HG03139 (cell line): ENCODE measurements at regions not wholly inside any gene's neighbourhood (a gene's known extent, or its start where the extent isn't known, plus 50 kb on each side); places are given as distances from the start of the nearest gene placed in this dataset.
"Not testable (repeated sequence)": the region's sequence is repeated elsewhere in the genome, so short reads cannot be mapped to it uniquely, and the experiment has no call there.

Experiments
- ATAC-seq: cut with Tn5 transposase; IDR thresholded peaks from one replicate; pipeline ENCODE4 v1.9.1; 2021; ENCODE audit not compliant: unreplicated experiment

GRCh38 chr3:20424086-20424485 is 238.1 kb upstream of the SGO1 start:
- no peak for ATAC-seq

GRCh38 chr3:20422391-20422790 is 236.4 kb upstream of the SGO1 start:
- ATAC-seq = no peak

- no peak for ATAC-seq
These were observed 231.5 kb upstream of the SGO1 start for GRCh38 chr3:20417388-20418108.

- no peak for ATAC-seq
These were observed 220.6 kb upstream of the SGO1 start for GRCh38 chr3:20406611-20407011.

- no peak for ATAC-seq
These were observed 219.7 kb upstream of the SGO1 start for GRCh38 chr3:20405744-20406143.

- ATAC-seq = no peak
These were observed 219.2 kb upstream of the SGO1 start for GRCh38 chr3:20405231-20405630.

- ATAC-seq = no peak
These were observed 218.7 kb upstream of the SGO1 start for GRCh38 chr3:20404741-20405100.

GRCh38 chr3:20403986-20404740 is 218.2 kb upstream of the SGO1 start:
- ATAC-seq = no peak

GRCh38 chr3:20401253-20401652 is 215.2 kb upstream of the SGO1 start:
- no peak for ATAC-seq

- ATAC-seq = no peak
These were observed 214.7 kb upstream of the SGO1 start for GRCh38 chr3:20400686-20401085.

GRCh38 chr3:20400281-20400680 is 214.3 kb upstream of the SGO1 start:
- no peak for ATAC-seq

- ATAC-seq = no peak
These were observed 210.3 kb upstream of the SGO1 start for GRCh38 chr3:20396335-20396734.

GRCh38 chr3:20395692-20396091 is 209.7 kb upstream of the SGO1 start:
- no peak for ATAC-seq

- ATAC-seq = no peak
These were observed 208.2 kb upstream of the SGO1 start for GRCh38 chr3:20394243-20394642.

GRCh38 chr3:20391644-20392043 is 205.6 kb upstream of the SGO1 start:
- no peak for ATAC-seq

GRCh38 chr3:20388971-20389370 is 203.0 kb upstream of the SGO1 start:
- ATAC-seq = no peak

GRCh38 chr3:20380295-20380694 is 194.3 kb upstream of the SGO1 start:
- no peak for ATAC-seq

- ATAC-seq = no peak
These were observed 192.3 kb upstream of the SGO1 start for GRCh38 chr3:20378315-20378714.

- no peak for ATAC-seq
These were observed 190.7 kb upstream of the SGO1 start for GRCh38 chr3:20376665-20377217.

GRCh38 chr3:20375302-20375701 is 189.3 kb upstream of the SGO1 start:
- no peak for ATAC-seq

GRCh38 chr3:20370273-20371063 is 184.5 kb upstream of the SGO1 start:
- ATAC-seq = not testable (repeated sequence)

- no peak for ATAC-seq
These were observed 175.0 kb upstream of the SGO1 start for GRCh38 chr3:20361000-20361399.
